Common myeloid progenitor, CD34-positive (primary cell): ENCODE measurements at regions not wholly inside any gene's neighbourhood (a gene's known extent, or its start where the extent isn't known, plus 50 kb on each side); places are given as distances from the start of the nearest gene placed in this dataset.
"Not testable (repeated sequence)": the region's sequence is repeated elsewhere in the genome, so short reads cannot be mapped to it uniquely, and the experiment has no call there.

Experiments
- CTCF ChIA-PET: fragments of 350-600 bp; sonication (Branson Sonifier 250); formaldehyde crosslinking; loops from one replicate; lab custom pipeline; 2021; ENCODE audit warnings: antibody characterized with exemption; lab: Charles Lee
- POLR2A ChIA-PET: fragments of 350-600 bp; sonication (Branson Sonifier 250); formaldehyde crosslinking; loops from one replicate; lab custom pipeline; 2021; ENCODE audit warnings: antibody characterized with exemption; lab: Charles Lee
- DNase-seq, 3 donors: peaks; one replicate each; pipeline versions ENCODE4 v3.0.0 to v3.0.0-alpha.2; 2013
- H3K27ac ChIP-seq, 2 experiments: 1 replicate in 1 of 2; 2 replicates in 1 of 2; pipeline ENCODE4 v1.7.0; 2013; ENCODE audit warnings: inconsistent platforms in 2 of 2, low read length in 2 of 2, mild to moderate bottlenecking in 2 of 2, low read depth in 1 of 2, moderate library complexity in 1 of 2; ENCODE audit not compliant: severe bottlenecking in 2 of 2, insufficient read depth in 1 of 2, poor library complexity in 1 of 2
- H3K27me3 ChIP-seq, 5 experiments: replicated peaks in 2 of 5; 1 replicate in 3 of 5; 2 replicates in 2 of 5; pipeline versions ENCODE4 v1.6.1 to v1.7.0; 2013; ENCODE audit warnings: low read length in 4 of 5, mild to moderate bottlenecking in 2 of 5, moderate library complexity in 2 of 5, inconsistent platforms in 1 of 5; ENCODE audit not compliant: insufficient read depth in 5 of 5, control insufficient read depth in 4 of 5
- H3K36me3 ChIP-seq, 4 experiments: 1 replicate in 2 of 4; 2 replicates in 2 of 4; pipeline versions ENCODE4 v1.6.1 to v1.7.0; 2013; ENCODE audit warnings: low read length in 3 of 4, control low read depth in 1 of 4, mild to moderate bottlenecking in 1 of 4; ENCODE audit not compliant: control insufficient read depth in 4 of 4, insufficient read depth in 4 of 4
- H3K4me1 ChIP-seq, 4 experiments: 1 replicate in 3 of 4; 2 replicates in 1 of 4; pipeline versions ENCODE4 v1.6.1 to v1.7.1; 2013; ENCODE audit warnings: low read length in 3 of 4, mild to moderate bottlenecking in 3 of 4, control low read depth in 1 of 4, inconsistent platforms in 1 of 4, moderate library complexity in 1 of 4; ENCODE audit not compliant: control insufficient read depth in 4 of 4, insufficient read depth in 4 of 4; ENCODE audit errors: control extremely low read depth in 1 of 4
- H3K4me3 ChIP-seq, 7 experiments: 1 replicate in 4 of 7; 2 replicates in 3 of 7; pipeline versions ENCODE4 v1.5.1 to v1.7.0; 2013; ENCODE audit warnings: mild to moderate bottlenecking in 7 of 7, low read length in 6 of 7, moderate library complexity in 6 of 7, inconsistent platforms in 2 of 7, low read depth in 2 of 7, control low read depth in 1 of 7; ENCODE audit not compliant: insufficient read depth in 4 of 7, control insufficient read depth in 1 of 7; ENCODE audit errors: extremely low read depth in 1 of 7
- H3K9me3 ChIP-seq, 5 experiments: 1 replicate in 4 of 5; 2 replicates in 1 of 5; pipeline versions ENCODE4 v1.6.1 to v1.7.1; 2013; ENCODE audit warnings: low read length in 4 of 5, mild to moderate bottlenecking in 2 of 5, inconsistent platforms in 1 of 5, low read depth in 1 of 5, moderate library complexity in 1 of 5; ENCODE audit not compliant: control insufficient read depth in 4 of 5, insufficient read depth in 2 of 5; ENCODE audit errors: control extremely low read depth in 1 of 5
- WGBS: methylation state at CpG from one replicate; pipeline ENCODE4 v1.1.5; 2013; ENCODE audit not compliant: insufficient coverage; 5-methylcytosine and 5-hydroxymethylcytosine counted together

GRCh38 chrY:26319488-26320202 lies 697.7 kb downstream of the CDY1 start:
- CTCF ChIA-PET, H3K4me3 ChIP-seq, H3K4me1 ChIP-seq, DNase-seq, H3K27ac ChIP-seq, H3K27me3 ChIP-seq, H3K9me3 ChIP-seq, H3K36me3 ChIP-seq, POLR2A ChIA-PET: not testable (repeated sequence)
- WGBS: no CpG with 5 or more reads among the region's 2 CpGs

GRCh38 chrY:26322756-26323155 lies 700.8 kb downstream of the CDY1 start:
- CTCF ChIA-PET, H3K4me1 ChIP-seq, DNase-seq, H3K27ac ChIP-seq, POLR2A ChIA-PET, H3K27me3 ChIP-seq, H3K9me3 ChIP-seq, H3K36me3 ChIP-seq, H3K4me3 ChIP-seq: not testable (repeated sequence)
- WGBS: no CpG with 5 or more reads among the region's 1 CpG

DNA sequence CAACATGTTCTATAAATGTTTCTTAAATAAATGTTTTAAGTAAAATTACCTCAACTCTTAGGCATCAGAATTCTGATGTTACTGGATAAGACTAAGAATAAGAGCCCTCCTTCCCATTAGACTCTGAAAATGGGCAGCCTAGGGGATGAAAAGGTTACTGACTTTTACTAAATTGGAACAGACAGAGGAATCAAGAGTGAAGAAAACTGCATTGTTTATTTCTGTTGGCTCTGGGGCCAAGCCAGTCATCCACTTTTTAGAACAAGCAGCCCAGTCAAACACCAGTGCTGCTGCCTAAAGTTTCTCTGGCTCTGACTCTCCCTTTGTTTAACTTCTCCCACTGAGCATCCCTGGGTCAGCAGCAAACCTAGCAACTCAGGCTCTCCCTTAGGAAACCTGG lies 731.0 kb downstream of the CDY1 start:
- H3K36me3 ChIP-seq, H3K27ac ChIP-seq, POLR2A ChIA-PET, H3K4me1 ChIP-seq, H3K27me3 ChIP-seq, H3K4me3 ChIP-seq, H3K9me3 ChIP-seq, DNase-seq, CTCF ChIA-PET: not testable (repeated sequence)

DNA sequence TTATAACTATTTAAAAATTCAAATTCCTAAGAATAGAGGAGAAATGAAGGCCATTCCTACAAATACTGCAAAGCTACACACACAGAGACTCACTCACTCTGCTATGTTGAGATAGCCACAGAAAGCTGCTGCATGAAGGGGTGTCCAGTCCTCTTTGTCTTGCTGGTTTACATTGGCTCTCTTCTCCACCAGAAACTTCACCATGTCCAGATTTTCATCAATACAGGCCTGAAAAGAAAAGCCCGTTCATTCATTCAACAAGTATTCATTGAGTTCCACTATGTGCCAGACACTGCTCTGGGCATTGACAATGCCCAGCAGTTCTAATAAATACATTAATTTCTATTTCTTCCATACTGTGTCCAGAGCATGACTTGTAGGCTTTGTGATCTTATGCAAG lies 732.3 kb downstream of the CDY1 start:
- Histone ChIP-seq H3K27ac (no peak overlapping the region), H3K36me3 (no peaks in the 10 kb centered on the region), H3K4me1 (no peaks in the 10 kb centered on the region), H3K4me3 (no peak overlapping the region), H3K9me3 (no peaks in the 10 kb centered on the region), H3K27me3 (no peaks in the 10 kb centered on the region)
- DNase-seq: no peak
- no CpG with 5 or more reads among the region's 1 CpG for WGBS
- CTCF ChIA-PET: no interaction called here
- POLR2A ChIA-PET: no interaction called here

DNA sequence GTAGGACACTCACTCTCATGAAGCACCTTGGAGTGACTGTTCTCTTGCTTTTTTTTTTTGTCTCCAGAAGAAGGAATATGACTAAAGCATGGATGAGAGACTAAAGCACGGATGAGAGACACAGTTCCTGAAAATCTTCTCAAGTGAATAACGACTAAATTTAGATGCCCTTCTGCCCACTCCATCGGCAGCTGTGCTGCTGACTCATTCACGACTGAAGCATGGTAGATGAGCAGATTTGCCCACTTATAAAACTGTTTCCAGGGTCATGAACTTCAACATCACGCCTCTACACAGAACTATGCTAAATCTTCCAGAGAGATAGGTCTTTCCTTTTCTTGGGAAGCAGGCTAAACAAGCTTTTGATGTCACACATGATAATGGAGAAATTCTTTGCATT lies 738.0 kb downstream of the CDY1 start:
- H3K27me3 ChIP-seq, H3K4me1 ChIP-seq, H3K27ac ChIP-seq, CTCF ChIA-PET, H3K9me3 ChIP-seq, H3K36me3 ChIP-seq, DNase-seq, POLR2A ChIA-PET, H3K4me3 ChIP-seq: not testable (repeated sequence)
- WGBS: no CpG with 5 or more reads among the region's 5 CpGs

GRCh38 chrY:26360472-26360871 lies 738.6 kb downstream of the CDY1 start:
- H3K27ac ChIP-seq: not testable (repeated sequence)

GRCh38 chrY:26363442-26363841 lies 741.5 kb downstream of the CDY1 start:
- CTCF ChIA-PET, H3K4me3 ChIP-seq, H3K27me3 ChIP-seq, H3K36me3 ChIP-seq, H3K4me1 ChIP-seq, DNase-seq, H3K9me3 ChIP-seq, H3K27ac ChIP-seq, POLR2A ChIA-PET: not testable (repeated sequence)
- no CpG with 5 or more reads among the region's 2 CpGs for WGBS

More at GRCh38 chrY:26360472-26360871, 738.6 kb downstream of the CDY1 start:
- CTCF ChIA-PET, POLR2A ChIA-PET, DNase-seq, H3K36me3 ChIP-seq, H3K4me1 ChIP-seq, H3K4me3 ChIP-seq, H3K9me3 ChIP-seq, H3K27me3 ChIP-seq: not testable (repeated sequence)
- WGBS: no CpG with 5 or more reads among the region's 1 CpG
